Left ventricle myocardium inferior (tissue), 1 donor: ENCODE measurements at regions not wholly inside any gene's neighbourhood (a gene's known extent, or its start where the extent isn't known, plus 50 kb on each side); places are given as distances from the start of the nearest gene placed in this dataset.

Experiments used
- DNase-seq: peaks from one replicate; pipeline ENCODE4 v3.0.0-alpha.2; 2020
- H3K27ac ChIP-seq: fragments of 200-600 bp; replicated peaks from 2 replicates; pipeline ENCODE4 v1.8.0; 2021
- H3K27me3 ChIP-seq: fragments of 200-600 bp; 2 replicates; pipeline ENCODE4 v1.8.0; 2021; ENCODE audit warnings: low read depth
- H3K36me3 ChIP-seq: fragments of 200-600 bp; 2 replicates; pipeline ENCODE4 v1.8.0; 2021
- H3K4me1 ChIP-seq: fragments of 200-600 bp; 2 replicates; pipeline ENCODE4 v1.8.0; 2021
- H3K4me3 ChIP-seq: fragments of 200-600 bp; 2 replicates; pipeline ENCODE4 v1.8.0; 2021; ENCODE audit warnings: mild to moderate bottlenecking, moderate library complexity
- H3K9me3 ChIP-seq: fragments of 200-600 bp; replicated peaks from 2 replicates; pipeline ENCODE4 v1.8.0; 2021
- intact Hi-C: fragments of 100-400 bp; cut with micrococcal nuclease; formaldehyde crosslinking; loops from one replicate; pipeline ENCODE4 v1.11.0; 2022
- TF ChIP-seq, protein P1 (sequence below): fragments of 200-600 bp; IDR thresholded peaks from 2 replicates; pipeline ENCODE4 v1.8.0; 2021; ENCODE audit warnings: antibody characterized with exemption, mild to moderate bottlenecking, borderline replicate concordance
- donor health status: DM: no; HTN: yes; CAD: no; lungs with severe emphysema.

DNA sequence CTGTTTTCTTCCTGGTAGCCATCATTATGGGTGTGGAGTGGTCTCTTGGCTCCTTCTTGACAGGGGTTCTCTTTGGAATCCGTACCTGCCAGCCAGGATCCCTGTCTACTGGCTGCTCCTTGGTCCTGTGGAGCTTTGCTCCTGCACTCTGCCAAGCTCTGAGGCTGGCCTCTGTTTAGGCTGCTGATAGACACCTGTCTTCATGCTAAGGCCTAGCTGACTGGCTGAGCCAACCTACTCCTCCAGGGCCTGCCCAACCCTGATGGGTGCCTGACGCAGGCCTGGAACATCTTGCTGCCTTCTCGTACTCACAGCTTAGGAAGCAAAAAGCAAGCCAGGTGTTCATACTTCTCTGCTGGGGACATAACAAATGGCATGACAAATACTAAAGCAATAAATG lies 333.6 kb upstream of the ZNF32 start:
- no peak for DNase-seq
- Histone ChIP-seq H3K4me1 (peaks cover 21% of the 10 kb centered on the region), H3K4me3 (no peak overlapping the region), H3K27me3 (no peaks in the 10 kb centered on the region), H3K36me3 (no peaks in the 10 kb centered on the region), H3K27ac (no peak overlapping the region), H3K9me3 (no peaks in the 10 kb centered on the region)
- intact Hi-C loops, result no loop called here
- TF ChIP-seq, protein P1, sequence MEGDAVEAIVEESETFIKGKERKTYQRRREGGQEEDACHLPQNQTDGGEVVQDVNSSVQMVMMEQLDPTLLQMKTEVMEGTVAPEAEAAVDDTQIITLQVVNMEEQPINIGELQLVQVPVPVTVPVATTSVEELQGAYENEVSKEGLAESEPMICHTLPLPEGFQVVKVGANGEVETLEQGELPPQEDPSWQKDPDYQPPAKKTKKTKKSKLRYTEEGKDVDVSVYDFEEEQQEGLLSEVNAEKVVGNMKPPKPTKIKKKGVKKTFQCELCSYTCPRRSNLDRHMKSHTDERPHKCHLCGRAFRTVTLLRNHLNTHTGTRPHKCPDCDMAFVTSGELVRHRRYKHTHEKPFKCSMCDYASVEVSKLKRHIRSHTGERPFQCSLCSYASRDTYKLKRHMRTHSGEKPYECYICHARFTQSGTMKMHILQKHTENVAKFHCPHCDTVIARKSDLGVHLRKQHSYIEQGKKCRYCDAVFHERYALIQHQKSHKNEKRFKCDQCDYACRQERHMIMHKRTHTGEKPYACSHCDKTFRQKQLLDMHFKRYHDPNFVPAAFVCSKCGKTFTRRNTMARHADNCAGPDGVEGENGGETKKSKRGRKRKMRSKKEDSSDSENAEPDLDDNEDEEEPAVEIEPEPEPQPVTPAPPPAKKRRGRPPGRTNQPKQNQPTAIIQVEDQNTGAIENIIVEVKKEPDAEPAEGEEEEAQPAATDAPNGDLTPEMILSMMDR, result no peak

DNA sequence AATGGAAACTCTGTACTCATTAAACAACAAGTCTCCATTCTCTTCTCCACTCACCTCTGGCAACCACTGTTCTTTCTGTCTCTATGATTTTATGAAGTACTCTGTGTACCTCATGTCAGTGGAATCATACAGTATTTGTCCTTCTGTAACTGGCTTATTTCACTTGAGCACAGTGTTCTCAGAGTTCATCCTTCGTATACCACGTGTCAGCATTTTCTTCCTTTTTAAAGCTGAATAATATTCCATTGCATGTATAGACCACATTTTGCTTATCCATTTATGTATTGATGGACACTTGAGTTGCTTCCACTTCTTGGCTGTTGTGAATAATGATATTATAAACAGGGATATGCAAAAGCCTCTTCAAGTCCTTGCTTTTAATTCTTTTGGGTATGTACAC lies 333.0 kb upstream of the ZNF32 start:
- Histone ChIP-seq H3K27me3 (no peaks in the 10 kb centered on the region), H3K27ac (no peak overlapping the region), H3K4me1 (peaks cover 21% of the 10 kb centered on the region), H3K4me3 (no peak overlapping the region), H3K36me3 (no peaks in the 10 kb centered on the region), H3K9me3 (no peaks in the 10 kb centered on the region)
- intact Hi-C loops, result no loop called here
- TF ChIP-seq, protein P1, result no peak
- DNase-seq, result no peak

DNA sequence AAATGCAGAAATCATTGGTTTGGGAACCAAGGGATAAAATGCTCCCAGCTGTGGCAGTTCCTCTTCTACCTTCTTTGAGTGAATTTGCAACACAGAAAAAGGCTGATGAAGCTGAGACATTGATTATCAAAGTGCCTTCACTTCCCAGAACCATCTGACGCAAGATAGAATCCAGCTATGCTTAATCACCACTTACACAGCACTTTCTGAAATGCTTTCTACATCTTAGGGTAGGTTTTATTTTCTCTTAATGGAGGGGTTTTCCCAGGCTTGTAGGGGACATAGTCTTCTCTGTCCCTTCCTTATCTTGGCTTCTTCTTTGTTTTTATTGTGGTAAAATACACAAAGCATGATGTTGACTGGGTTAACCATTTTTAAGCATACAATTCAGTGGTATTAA lies 332.6 kb upstream of the ZNF32 start:
- no peak overlapping the region for H3K4me3 ChIP-seq
- TF ChIP-seq, protein P1, result no peak
- intact Hi-C loops, result no loop called here

GRCh38 chr10:43980715-43981114 lies 332.0 kb upstream of the ZNF32 start:
- Histone ChIP-seq H3K4me1 (peaks cover 24% of the 10 kb centered on the region), H3K36me3 (no peaks in the 10 kb centered on the region), H3K27me3 (no peaks in the 10 kb centered on the region), H3K9me3 (no peaks in the 10 kb centered on the region), H3K4me3 (no peak overlapping the region), H3K27ac (peak overlapping the region; percentile 22)
- DNase-seq, result no peak
- intact Hi-C loops, result no loop called here
- TF ChIP-seq, protein P1, result no peak

More for the DNA sequence above, 332.6 kb upstream of the ZNF32 start:
- Histone ChIP-seq H3K9me3 (no peaks in the 10 kb centered on the region), H3K27ac (no peak overlapping the region), H3K36me3 (no peaks in the 10 kb centered on the region), H3K4me1 (peaks cover 21% of the 10 kb centered on the region), H3K27me3 (no peaks in the 10 kb centered on the region)
- DNase-seq, result no peak

GRCh38 chr10:43980313-43980712 lies 331.6 kb upstream of the ZNF32 start:
- TF ChIP-seq, protein P1, result no peak
- DNase-seq, result no peak
- intact Hi-C loops, result no loop called here
- no peaks in the 10 kb centered on the region for H3K9me3 ChIP-seq
- peaks cover 27% of the 10 kb centered on the region for H3K4me1 ChIP-seq
- H3K27ac ChIP-seq, result peak overlapping the region; percentile 22
- H3K4me3 ChIP-seq, result no peak overlapping the region
- no peaks in the 10 kb centered on the region for H3K36me3 ChIP-seq
- no peaks in the 10 kb centered on the region for H3K27me3 ChIP-seq

GRCh38 chr10:43979551-43979950 lies 330.9 kb upstream of the ZNF32 start:
- H3K4me1 ChIP-seq, result peaks cover 27% of the 10 kb centered on the region
- H3K27ac ChIP-seq, result peak overlapping the region; percentile 22
- H3K9me3 ChIP-seq, result no peaks in the 10 kb centered on the region
- intact Hi-C loops, result no loop called here
- no peaks in the 10 kb centered on the region for H3K27me3 ChIP-seq
- TF ChIP-seq, protein P1, result no peak
- DNase-seq, result no peak
- no peak overlapping the region for H3K4me3 ChIP-seq
- no peaks in the 10 kb centered on the region for H3K36me3 ChIP-seq
